ENCODE measurements at regions not wholly inside any gene's neighbourhood (a gene's known extent, or its start where the extent isn't known, plus 50 kb on each side); places are given as distances from the start of the nearest gene placed in this dataset.

GRCh38 chr4:106497271-106497670, 128.7 kb upstream of the GIMD1 start:
- Histone ChIP-seq H3K9ac (ENCODE audit: insufficient read depth in 1 of 2, low read length in 2 of 2) (no peak overlapping the region), H3K4me3 (no peak overlapping the region), H3K27ac (ENCODE audit: low read depth in 1 of 2, low read length in 1 of 2) (no peak overlapping the region), H3K4me1 (ENCODE audit: control insufficient read depth in 5 of 5, insufficient read depth in 5 of 5, low read length in 5 of 5) (no peaks in the 10 kb centered on the region), H3K9me3 (ENCODE audit: control insufficient read depth in 4 of 4, insufficient read depth in 3 of 4, low read length in 3 of 4) (no peaks in the 10 kb centered on the region), H3K36me3 (ENCODE audit: control insufficient read depth in 4 of 4, insufficient read depth in 4 of 4, low read length in 4 of 4) (no peaks in the 10 kb centered on the region), H3K27me3 (ENCODE audit: control insufficient read depth in 3 of 3, insufficient read depth in 3 of 3, low read length in 2 of 3) (no peaks in the 10 kb centered on the region)
- WGBS, 2 donors, result 45 to 65% methylated on average over 3 of the region's 3 CpGs
- ATAC-seq (ENCODE audit: insufficient read depth, low FRiP score) (no peak), DNase-seq (no peak)
- no peak for TF ChIP-seq CTCF (IDR thresholded peaks at IDR 0.05; ENCODE audit: control extremely low read depth, extremely low read depth)

DNA sequence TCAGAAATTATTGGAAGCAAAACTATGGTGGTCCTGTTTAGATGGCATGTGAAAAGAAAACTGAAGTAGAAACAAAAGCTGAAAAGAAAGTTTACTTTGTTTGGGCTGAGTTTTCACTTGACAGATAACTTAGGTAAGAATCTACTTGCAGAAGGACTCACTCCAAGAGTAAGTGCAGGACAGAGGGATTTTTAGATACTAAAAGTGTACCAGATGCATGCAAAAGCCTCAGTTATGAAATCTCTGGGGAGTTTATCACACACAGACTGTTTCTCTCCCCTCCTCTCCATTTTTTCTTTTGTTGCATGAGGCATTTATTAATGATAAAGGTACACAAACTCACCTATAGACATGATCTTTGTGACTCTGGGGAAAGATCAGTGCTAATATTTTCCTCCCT, 127.5 kb upstream of the GIMD1 start:
- H3K9me3 ChIP-seq (ENCODE audit: control insufficient read depth in 4 of 4, insufficient read depth in 3 of 4, low read length in 3 of 4), result no peaks in the 10 kb centered on the region
- H3K4me1 ChIP-seq (ENCODE audit: control insufficient read depth in 5 of 5, insufficient read depth in 5 of 5, low read length in 5 of 5), result no peaks in the 10 kb centered on the region
- no peak for DNase-seq
- no peak overlapping the region for H3K27ac ChIP-seq (ENCODE audit: low read depth in 1 of 2, low read length in 1 of 2)
- H3K9ac ChIP-seq (ENCODE audit: insufficient read depth in 1 of 2, low read length in 2 of 2), result no peak overlapping the region
- no peaks in the 10 kb centered on the region for H3K27me3 ChIP-seq (ENCODE audit: control insufficient read depth in 3 of 3, insufficient read depth in 3 of 3, low read length in 2 of 3)
- H3K4me3 ChIP-seq, result no peak overlapping the region
- no peaks in the 10 kb centered on the region for H3K36me3 ChIP-seq (ENCODE audit: control insufficient read depth in 4 of 4, insufficient read depth in 4 of 4, low read length in 4 of 4)
- ATAC-seq (ENCODE audit: insufficient read depth, low FRiP score), result no peak
- TF ChIP-seq CTCF (IDR thresholded peaks at IDR 0.05; ENCODE audit: control extremely low read depth, extremely low read depth), result no peak

- Histone ChIP-seq H3K9ac (ENCODE audit: insufficient read depth in 1 of 2, low read length in 2 of 2) (no peak overlapping the region), H3K4me3 (no peak overlapping the region), H3K36me3 (ENCODE audit: control insufficient read depth in 4 of 4, insufficient read depth in 4 of 4, low read length in 4 of 4) (no peaks in the 10 kb centered on the region), H3K9me3 (ENCODE audit: control insufficient read depth in 4 of 4, insufficient read depth in 3 of 4, low read length in 3 of 4) (no peaks in the 10 kb centered on the region), H3K4me1 (ENCODE audit: control insufficient read depth in 5 of 5, insufficient read depth in 5 of 5, low read length in 5 of 5) (no peaks in the 10 kb centered on the region), H3K27me3 (ENCODE audit: control insufficient read depth in 3 of 3, insufficient read depth in 3 of 3, low read length in 2 of 3) (no peaks in the 10 kb centered on the region), H3K27ac (ENCODE audit: low read depth in 1 of 2, low read length in 1 of 2) (no peak overlapping the region)
- TF ChIP-seq CTCF (IDR thresholded peaks at IDR 0.05; ENCODE audit: control extremely low read depth, extremely low read depth), result no peak
- ATAC-seq (ENCODE audit: insufficient read depth, low FRiP score), result no peak
- DNase-seq, result no peak
- WGBS, 2 donors, result 83 to 93% methylated on average over 5 of the region's 5 CpGs
Observed at GRCh38 chr4:106495476-106495875, 126.9 kb upstream of the GIMD1 start.

- Histone ChIP-seq H3K36me3 (ENCODE audit: control insufficient read depth in 4 of 4, insufficient read depth in 4 of 4, low read length in 4 of 4) (no peaks in the 10 kb centered on the region), H3K9ac (ENCODE audit: insufficient read depth in 1 of 2, low read length in 2 of 2) (no peak overlapping the region), H3K27me3 (ENCODE audit: control insufficient read depth in 3 of 3, insufficient read depth in 3 of 3, low read length in 2 of 3) (no peaks in the 10 kb centered on the region), H3K9me3 (ENCODE audit: control insufficient read depth in 4 of 4, insufficient read depth in 3 of 4, low read length in 3 of 4) (no peaks in the 10 kb centered on the region), H3K27ac (ENCODE audit: low read depth in 1 of 2, low read length in 1 of 2) (no peak overlapping the region), H3K4me1 (ENCODE audit: control insufficient read depth in 5 of 5, insufficient read depth in 5 of 5, low read length in 5 of 5) (no peaks in the 10 kb centered on the region), H3K4me3 (no peak overlapping the region)
- WGBS, 2 donors, result 84 to 88% methylated on average over 1 of the region's 1 CpG
- ATAC-seq (ENCODE audit: insufficient read depth, low FRiP score) (no peak), DNase-seq (no peak)
- TF ChIP-seq CTCF (IDR thresholded peaks at IDR 0.05; ENCODE audit: control extremely low read depth, extremely low read depth), result no peak
Observed at GRCh38 chr4:106494066-106494465, 125.5 kb upstream of the GIMD1 start.

Data from lung (tissue), 11 donors.